CMK (cell line): ENCODE measurements at regions not wholly inside any gene's neighbourhood (a gene's known extent, or its start where the extent isn't known, plus 50 kb on each side); places are given as distances from the start of the nearest gene placed in this dataset.
"Not testable (repeated sequence)": the region's sequence is repeated elsewhere in the genome, so short reads cannot be mapped to it uniquely, and the experiment has no call there.

Experiments
- DNase-seq: peaks from one replicate; pipeline ENCODE4 v3.0.0-alpha.2; 2010; ENCODE audit warnings: low read depth

- DNase-seq, result no peak
Measured at GRCh38 chr3:145272684-145273083, 888.3 kb downstream of the PLOD2 start.

GRCh38 chr3:145282505-145282904, 878.5 kb downstream of the PLOD2 start:
- no peak for DNase-seq

GRCh38 chr3:145286937-145287336, 874.0 kb downstream of the PLOD2 start:
- no peak for DNase-seq

- DNase-seq, result no peak
Measured at GRCh38 chr3:145290010-145290409, 871.0 kb downstream of the PLOD2 start.

- no peak for DNase-seq
Measured at GRCh38 chr3:145294572-145294971, 866.4 kb downstream of the PLOD2 start.

GRCh38 chr3:145307272-145307671, 853.7 kb downstream of the PLOD2 start:
- no peak for DNase-seq

GRCh38 chr3:145313751-145314150, 847.2 kb downstream of the PLOD2 start:
- DNase-seq, result no peak

- not testable (repeated sequence) for DNase-seq
Measured at GRCh38 chr3:145316253-145316652, 844.7 kb downstream of the PLOD2 start.

GRCh38 chr3:145326666-145327065, 834.3 kb downstream of the PLOD2 start:
- DNase-seq, result no peak

GRCh38 chr3:145333427-145333826, 827.6 kb downstream of the PLOD2 start:
- DNase-seq, result not testable (repeated sequence)

GRCh38 chr3:145333931-145334330, 827.1 kb downstream of the PLOD2 start:
- DNase-seq, result no peak

- DNase-seq, result no peak
Measured at GRCh38 chr3:145355206-145355605, 805.8 kb downstream of the PLOD2 start.

- DNase-seq, result no peak
Measured at GRCh38 chr3:145357453-145357852, 803.5 kb downstream of the PLOD2 start.

GRCh38 chr3:145359040-145359439, 801.9 kb downstream of the PLOD2 start:
- no peak for DNase-seq

- DNase-seq, result no peak
Measured at GRCh38 chr3:145368748-145369147, 792.2 kb downstream of the PLOD2 start.

GRCh38 chr3:145370870-145371269, 790.1 kb downstream of the PLOD2 start:
- no peak for DNase-seq

- DNase-seq, result no peak
Measured at GRCh38 chr3:145377301-145377700, 783.7 kb downstream of the PLOD2 start.

GRCh38 chr3:145383416-145383815, 777.6 kb downstream of the PLOD2 start:
- no peak for DNase-seq

- DNase-seq, result no peak
Measured at GRCh38 chr3:145384307-145384706, 776.7 kb downstream of the PLOD2 start.

GRCh38 chr3:145387211-145387610, 773.8 kb downstream of the PLOD2 start:
- no peak for DNase-seq

- no peak for DNase-seq
Measured at GRCh38 chr3:145395421-145395820, 765.6 kb downstream of the PLOD2 start.

- DNase-seq, result no peak
Measured at GRCh38 chr3:145411605-145412004, 749.4 kb downstream of the PLOD2 start.

- DNase-seq, result no peak
Measured at GRCh38 chr3:145417678-145418077, 743.3 kb downstream of the PLOD2 start.

- no peak for DNase-seq
Measured at GRCh38 chr3:145422556-145422955, 738.4 kb downstream of the PLOD2 start.

- DNase-seq, result no peak
Measured at GRCh38 chr3:145427355-145427754, 733.6 kb downstream of the PLOD2 start.
